ENCODE measurements at regions not wholly inside any gene's neighbourhood (a gene's known extent, or its start where the extent isn't known, plus 50 kb on each side); places are given as distances from the start of the nearest gene placed in this dataset.

DNA sequence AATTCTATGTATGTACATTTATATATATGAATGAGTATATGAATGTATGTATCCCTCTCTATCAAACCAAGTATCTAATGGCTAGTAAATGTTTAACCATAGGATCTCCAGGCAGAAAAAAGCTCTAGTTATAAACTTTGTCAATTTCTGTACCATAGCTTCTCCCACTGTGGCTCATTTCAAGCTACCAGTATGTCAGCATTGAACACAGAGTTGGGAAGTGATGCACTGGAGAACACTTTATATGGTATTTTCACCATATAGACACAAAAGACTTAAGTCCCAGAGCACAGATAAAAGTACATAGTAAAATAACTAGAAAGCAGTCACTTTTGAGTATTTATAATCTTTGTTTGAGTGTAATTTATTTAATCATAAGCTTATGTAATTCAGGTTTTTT, 53.9 kb upstream of the ATP8A1 start:
- BruUV-seq (replicated peaks), result no TSS peak
- TF ChIP-seq, protein P1, sequence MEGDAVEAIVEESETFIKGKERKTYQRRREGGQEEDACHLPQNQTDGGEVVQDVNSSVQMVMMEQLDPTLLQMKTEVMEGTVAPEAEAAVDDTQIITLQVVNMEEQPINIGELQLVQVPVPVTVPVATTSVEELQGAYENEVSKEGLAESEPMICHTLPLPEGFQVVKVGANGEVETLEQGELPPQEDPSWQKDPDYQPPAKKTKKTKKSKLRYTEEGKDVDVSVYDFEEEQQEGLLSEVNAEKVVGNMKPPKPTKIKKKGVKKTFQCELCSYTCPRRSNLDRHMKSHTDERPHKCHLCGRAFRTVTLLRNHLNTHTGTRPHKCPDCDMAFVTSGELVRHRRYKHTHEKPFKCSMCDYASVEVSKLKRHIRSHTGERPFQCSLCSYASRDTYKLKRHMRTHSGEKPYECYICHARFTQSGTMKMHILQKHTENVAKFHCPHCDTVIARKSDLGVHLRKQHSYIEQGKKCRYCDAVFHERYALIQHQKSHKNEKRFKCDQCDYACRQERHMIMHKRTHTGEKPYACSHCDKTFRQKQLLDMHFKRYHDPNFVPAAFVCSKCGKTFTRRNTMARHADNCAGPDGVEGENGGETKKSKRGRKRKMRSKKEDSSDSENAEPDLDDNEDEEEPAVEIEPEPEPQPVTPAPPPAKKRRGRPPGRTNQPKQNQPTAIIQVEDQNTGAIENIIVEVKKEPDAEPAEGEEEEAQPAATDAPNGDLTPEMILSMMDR (conservative IDR thresholded peaks at IDR 0.05), result no peak
- no peak for TF ChIP-seq EZH2 (IDR thresholded peaks at IDR 0.05; ENCODE audit: low read depth)
- CTCF ChIA-PET, result no interaction called here

DNA sequence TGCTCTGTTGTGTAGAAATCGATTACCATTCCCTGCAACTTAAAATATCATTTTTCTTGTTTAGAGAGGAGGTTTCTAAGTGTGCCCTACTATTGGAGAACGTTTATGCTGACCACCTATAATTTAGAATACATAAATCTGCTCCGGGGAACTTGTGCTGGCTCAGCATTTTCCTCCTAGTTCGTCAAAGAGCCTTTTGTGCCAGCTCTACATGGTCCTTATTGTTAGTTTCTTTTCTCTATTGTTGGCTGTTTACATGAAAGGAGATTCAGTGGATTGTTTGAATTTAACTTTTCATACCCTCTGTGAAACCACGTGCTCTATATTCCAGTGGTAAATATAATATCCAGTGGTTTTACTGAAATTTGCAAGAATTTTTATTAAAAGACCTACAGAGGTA, 53.4 kb upstream of the ATP8A1 start:
- Histone ChIP-seq H3K9me3 (ENCODE audit: insufficient read depth, low read depth) (no peaks in the 10 kb centered on the region), H2AFZ (no peak overlapping the region; the same call in 1 of the 2 replicates), H3K4me3 (no peak overlapping the region), H3K9me2 (ENCODE audit: insufficient read depth) (no peaks in the 10 kb centered on the region; the same call in 1 of the 2 replicates), H3K36me3 (ENCODE audit: low read depth) (no peaks in the 10 kb centered on the region), H3K4me2 (no peak overlapping the region), H3K27ac (no peak overlapping the region), H3K4me1 (replicated peaks; ENCODE audit: insufficient read depth) (peaks cover 6% of the 10 kb centered on the region; the same call in 1 of the 2 replicates), H3F3A (ENCODE audit: insufficient read depth, low read depth) (no peaks in the 10 kb centered on the region), H3K79me2 (ENCODE audit: low read depth) (no peaks in the 10 kb centered on the region), H4K20me1 (ENCODE audit: insufficient read depth) (no peaks in the 10 kb centered on the region), H3K27me3 (ENCODE audit: insufficient read depth, low read depth) (no peaks in the 10 kb centered on the region)
- no TSS peak for BruUV-seq (replicated peaks)
- ChIA-PET POLR2A (ENCODE audit: unreplicated experiment) (no interaction called here), CTCF (no interaction called here)
- TF ChIP-seq, protein P1 (conservative IDR thresholded peaks at IDR 0.05), result no peak
- no peak for TF ChIP-seq EZH2 (IDR thresholded peaks at IDR 0.05; ENCODE audit: low read depth)
- DNase-seq, result no peak
- intact Hi-C loops (cut with micrococcal nuclease; ENCODE audit: unreplicated experiment), result no loop called here

More for the DNA sequence above, 53.9 kb upstream of the ATP8A1 start:
- Histone ChIP-seq H3K36me3 (ENCODE audit: low read depth) (no peaks in the 10 kb centered on the region), H3K27ac (no peak overlapping the region), H3K9me2 (ENCODE audit: insufficient read depth) (no peaks in the 10 kb centered on the region; the same call in 1 of the 2 replicates), H3K9me3 (ENCODE audit: insufficient read depth, low read depth) (no peaks in the 10 kb centered on the region), H3F3A (ENCODE audit: insufficient read depth, low read depth) (no peaks in the 10 kb centered on the region), H3K4me3 (no peak overlapping the region), H4K20me1 (ENCODE audit: insufficient read depth) (no peaks in the 10 kb centered on the region), H3K79me2 (ENCODE audit: low read depth) (no peaks in the 10 kb centered on the region), H3K27me3 (ENCODE audit: insufficient read depth, low read depth) (no peaks in the 10 kb centered on the region), H3K4me1 (replicated peaks; ENCODE audit: insufficient read depth) (peaks cover 6% of the 10 kb centered on the region; the same call in 1 of the 2 replicates), H2AFZ (no peak overlapping the region; the same call in 1 of the 2 replicates), H3K4me2 (no peak overlapping the region)
- DNase-seq, result no peak
- POLR2A ChIA-PET (ENCODE audit: unreplicated experiment), result interaction anchor here (0.7 kb wide), 1 partner anchor 131 kb away, joined by 8 read pairs; no protein-coding TSS in a partner anchor
- intact Hi-C loops (cut with micrococcal nuclease; ENCODE audit: unreplicated experiment), result no loop called here

DNA sequence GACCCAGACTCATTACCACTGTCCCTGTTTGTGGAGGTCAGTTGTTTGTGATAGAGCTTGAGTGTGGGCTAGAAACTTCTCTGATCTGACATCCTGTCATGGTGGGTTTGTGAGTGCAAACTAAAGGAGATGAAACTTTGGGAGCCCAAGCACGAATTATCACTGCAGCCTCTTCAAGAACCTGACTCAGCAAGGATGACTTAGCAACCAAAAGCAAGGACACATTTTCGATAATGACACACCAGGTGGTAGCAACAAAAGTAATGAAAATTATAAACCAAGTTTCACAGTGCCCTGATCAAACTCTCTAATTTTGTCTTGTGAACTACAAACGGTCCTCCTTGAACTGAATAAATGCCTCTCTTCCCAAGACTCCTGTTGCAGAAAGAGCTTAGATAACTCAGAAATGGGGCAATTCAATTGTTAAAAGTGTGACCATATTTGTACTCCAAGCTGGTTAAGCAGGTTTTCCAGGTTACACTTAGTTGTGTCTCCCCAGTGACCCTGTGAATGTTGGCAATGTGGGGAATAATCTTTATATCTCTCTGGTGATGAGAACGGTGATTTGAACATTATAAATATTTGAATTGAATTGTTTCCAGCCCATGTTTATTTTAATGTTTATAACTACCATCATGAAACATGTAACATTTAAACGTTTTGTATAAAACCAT, 52.6 kb upstream of the ATP8A1 start:
- TF ChIP-seq, protein P1 (conservative IDR thresholded peaks at IDR 0.05), result no peak
- no peak for TF ChIP-seq EZH2 (IDR thresholded peaks at IDR 0.05; ENCODE audit: low read depth)
- H4K20me1 ChIP-seq (ENCODE audit: insufficient read depth), result no peaks in the 10 kb centered on the region
- ChIA-PET CTCF (no interaction called here), POLR2A (ENCODE audit: unreplicated experiment) (no interaction called here)
- H3K9me3 ChIP-seq (ENCODE audit: insufficient read depth, low read depth), result no peaks in the 10 kb centered on the region
- H3K9me2 ChIP-seq (ENCODE audit: insufficient read depth), result no peaks in the 10 kb centered on the region; the same call in 1 of the 2 replicates
- H3K27ac ChIP-seq, result no peak overlapping the region
- no TSS peak for BruUV-seq (replicated peaks)
- H3K79me2 ChIP-seq (ENCODE audit: low read depth), result no peaks in the 10 kb centered on the region
- peak overlapping the region; percentile 7; the same call in 1 of the 2 replicates for H3K4me2 ChIP-seq
- H3F3A ChIP-seq (ENCODE audit: insufficient read depth, low read depth), result no peaks in the 10 kb centered on the region
- intact Hi-C loops (cut with micrococcal nuclease; ENCODE audit: unreplicated experiment), result no loop called here
- peak in 1 of 2 experiments; percentile 55 for DNase-seq
- no peaks in the 10 kb centered on the region for H3K36me3 ChIP-seq (ENCODE audit: low read depth)
- peaks cover 6% of the 10 kb centered on the region; the same call in 1 of the 2 replicates for H3K4me1 ChIP-seq (replicated peaks; ENCODE audit: insufficient read depth)
- H2AFZ ChIP-seq, result no peak overlapping the region
- H3K4me3 ChIP-seq, result no peak overlapping the region
- no peaks in the 10 kb centered on the region for H3K27me3 ChIP-seq (ENCODE audit: insufficient read depth, low read depth)
